Panc1 (cell line): ENCODE measurements at regions not wholly inside any gene's neighbourhood (a gene's known extent, or its start where the extent isn't known, plus 50 kb on each side); places are given as distances from the start of the nearest gene placed in this dataset.

Source experiments
- ATAC-seq: fragments of 200-7000 bp; cut with Tn5 transposase; 2 replicates; pipeline ENCODE4 v1.9.1; 2020; ENCODE audit warnings: mild to moderate bottlenecking, moderate library complexity
- BruUV-seq: library from RNA; stranded (reverse); fragments of 400-500 nt; replicated peaks from 2 replicates; lab custom pipeline; 2021; lab: Mats Ljungman, UMichigan
- CTCF ChIA-PET: fragments of 300-600 bp; sonication (Branson Sonifier 250); formaldehyde crosslinking; loops from one replicate; lab custom pipeline; 2022; ENCODE audit warnings: antibody characterized with exemption; lab: Charles Lee
- POLR2A ChIA-PET: fragments of 300-600 bp; sonication (Branson Sonifier 250); formaldehyde crosslinking; loops from one replicate; lab custom pipeline; 2022; ENCODE audit warnings: antibody characterized with exemption; lab: Charles Lee
- DNase-seq: peaks from one replicate; pipeline ENCODE4 v3.0.0-alpha.2; 2010; ENCODE audit warnings: low read depth, low spot score
- H3K27ac ChIP-seq: 2 replicates; pipeline ENCODE4 v1.5.1; 2011; ENCODE audit warnings: mild to moderate bottlenecking, low read length, inconsistent platforms
- H3K27me3 ChIP-seq: fragments of 200-500 bp; sonication (Bioruptor generic); 2 replicates; pipeline ENCODE4 v1.6.0; 2014; ENCODE audit warnings: low read length, inconsistent platforms; ENCODE audit not compliant: control insufficient read depth, insufficient read depth
- H3K36me3 ChIP-seq: fragments of 200-500 bp; sonication (Bioruptor generic); 2 replicates; pipeline ENCODE4 v1.5.1; 2014; ENCODE audit warnings: inconsistent platforms, mild to moderate bottlenecking, low read length, moderate library complexity; ENCODE audit not compliant: control insufficient read depth, insufficient read depth
- H3K4me1 ChIP-seq: 2 replicates; pipeline ENCODE4 v1.5.1; 2011; ENCODE audit warnings: inconsistent platforms, mild to moderate bottlenecking, low read length, moderate library complexity; ENCODE audit not compliant: control insufficient read depth, insufficient read depth
- H3K4me3 ChIP-seq, 2 experiments: 2 replicates each; pipeline ENCODE4 v1.5.1; 2011 to 2012; ENCODE audit warnings: low read depth in 2 of 2, low read length in 2 of 2, mild to moderate bottlenecking in 2 of 2, inconsistent platforms in 1 of 2, moderate library complexity in 1 of 2
- H3K9me3 ChIP-seq: fragments of 200-500 bp; sonication (Bioruptor generic); 2 replicates; pipeline ENCODE4 v1.5.1; 2014; ENCODE audit warnings: low read depth, mild to moderate bottlenecking, inconsistent platforms, low read length, moderate library complexity; ENCODE audit not compliant: control insufficient read depth, insufficient read depth
- CTCF ChIP-seq: fragments of 450-650 bp; IDR thresholded peaks from 2 replicates; pipeline ENCODE4 v1.5.1; 2017; ENCODE audit warnings: mild to moderate bottlenecking
- POLR2AphosphoS5 ChIP-seq: IDR thresholded peaks from 2 replicates; pipeline ENCODE4 v1.6.1; 2012; ENCODE audit warnings: mild to moderate bottlenecking, low read depth, low read length, moderate library complexity
- REST ChIP-seq, 2 experiments: IDR thresholded peaks; 2 replicates each; pipeline ENCODE4 v1.6.1; 2011 to 2012; ENCODE audit warnings: low read depth in 2 of 2, control low read depth in 1 of 2, low read length in 1 of 2, mild to moderate bottlenecking in 1 of 2, moderate library complexity in 1 of 2; ENCODE audit not compliant: insufficient read depth in 1 of 2
- SIN3A ChIP-seq: IDR thresholded peaks from 2 replicates; pipeline ENCODE4 v1.6.1; 2012; ENCODE audit warnings: low read depth, mild to moderate bottlenecking, low read length, moderate library complexity, borderline replicate concordance; ENCODE audit not compliant: insufficient read depth
- TCF7L2 ChIP-seq: IDR thresholded peaks from 2 replicates; pipeline ENCODE4 v1.6.1; 2011; ENCODE audit warnings: mild to moderate bottlenecking, low read depth, low read length, inconsistent platforms
- in situ Hi-C: cut with HindIII; loops from 2 replicates; pipeline ENCODE4 v1.10.0; 2016; ENCODE audit warnings: low sequenced_read_pairs, low pct_unique_long_range_greater_than_20kb
- intact Hi-C: fragments of 100-400 bp; cut with micrococcal nuclease; formaldehyde crosslinking; loops from one replicate; pipeline ENCODE4 v1.10.0; 2022; ENCODE audit not compliant: unreplicated experiment

DNA sequence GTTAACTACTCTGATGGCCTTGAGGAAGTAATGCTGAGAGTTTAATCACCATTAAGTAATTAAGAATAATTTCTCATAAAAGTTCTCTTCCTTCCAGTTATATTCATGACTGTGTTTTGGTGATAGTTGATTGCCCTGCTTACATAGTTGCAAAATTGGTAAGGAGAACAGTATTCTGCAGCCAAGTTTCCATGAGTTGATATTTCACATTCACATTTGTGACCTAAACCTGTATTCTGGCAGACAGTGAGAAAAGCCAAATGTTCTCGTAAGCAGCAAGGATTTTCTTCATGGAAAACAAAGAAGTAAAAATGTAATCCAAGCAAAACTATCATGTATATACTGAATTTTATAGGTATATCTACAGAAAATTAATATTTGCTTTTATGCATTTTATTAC is 187.8 kb upstream of the NUDT6 start:
- no peaks in the 10 kb centered on the region for H3K4me1 ChIP-seq
- H3K27me3 ChIP-seq: no peaks in the 10 kb centered on the region
- no peak for DNase-seq
- H3K9me3 ChIP-seq: peaks cover 5% of the 10 kb centered on the region; the same call in 1 of the 2 replicates
- H3K27ac ChIP-seq: peak overlapping the region; percentile 51; the same call in 1 of the 2 replicates
- intact Hi-C loops (no loop called here), in situ Hi-C loops (no loop called here)
- ChIA-PET CTCF (no interaction called here), POLR2A (no interaction called here)
- TF ChIP-seq CTCF (no peak), SIN3A (no peak), REST (IDR thresholded peaks at IDR 0.05; ENCODE audit: insufficient read depth in 1 of 2, low read depth in 2 of 2, low read length in 1 of 2) (no peak)
- H3K4me3 ChIP-seq: no peak overlapping the region
- H3K36me3 ChIP-seq: no peaks in the 10 kb centered on the region
- no peak for ATAC-seq
- BruUV-seq: no TSS peak

DNA sequence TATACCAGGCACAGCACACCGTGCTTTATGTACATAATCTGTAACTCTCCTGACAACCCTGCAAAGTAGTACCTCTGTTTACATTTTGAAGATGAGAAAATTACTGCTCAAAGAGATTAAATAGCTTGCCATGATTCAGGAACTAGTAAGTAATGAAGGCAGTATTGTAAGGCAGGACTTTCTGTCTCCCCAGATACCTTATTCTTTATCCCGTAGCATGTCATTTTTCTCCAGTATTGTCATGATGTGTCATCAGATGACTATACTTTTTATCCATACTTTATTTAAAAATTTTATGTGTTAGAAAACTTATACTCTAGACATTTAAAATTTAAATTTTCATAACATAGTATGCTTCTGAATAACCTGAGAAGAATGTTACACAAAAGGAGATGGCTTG is 188.3 kb upstream of the NUDT6 start:
- in situ Hi-C loops: no loop called here
- H3K4me3 ChIP-seq: no peak overlapping the region
- ChIA-PET POLR2A (no interaction called here), CTCF (no interaction called here)
- intact Hi-C loops: no loop called here
- no peaks in the 10 kb centered on the region for H3K4me1 ChIP-seq
- no peaks in the 10 kb centered on the region for H3K27me3 ChIP-seq
- peak overlapping the region; percentile 23; the same call in 1 of the 2 replicates for H3K27ac ChIP-seq
- TF ChIP-seq TCF7L2: no peak
- TF ChIP-seq POLR2AphosphoS5: no peak
- TF ChIP-seq REST (IDR thresholded peaks at IDR 0.05; ENCODE audit: insufficient read depth in 1 of 2, low read depth in 2 of 2, low read length in 1 of 2): no peak
- no peak for TF ChIP-seq SIN3A
- no peak for TF ChIP-seq CTCF
- DNase-seq: no peak
- H3K36me3 ChIP-seq: no peaks in the 10 kb centered on the region
- BruUV-seq: no TSS peak
- no peak for ATAC-seq
- peaks cover 5% of the 10 kb centered on the region; the same call in 1 of the 2 replicates for H3K9me3 ChIP-seq
